Transverse colon (tissue), 4 donors: ENCODE measurements at regions not wholly inside any gene's neighbourhood (a gene's known extent, or its start where the extent isn't known, plus 50 kb on each side); places are given as distances from the start of the nearest gene placed in this dataset.

ENCODE experiments used
- DNase-seq: peaks from one replicate; pipeline ENCODE4 v3.0.0-alpha.2; 2019
- H3K27ac ChIP-seq, 4 donors: fragments of 200-600 bp; sonication (generic); 2 replicates each; pipeline ENCODE4 v1.5.1; 2016 to 2018; ENCODE audit warnings: inconsistent platforms in 4 of 4
- H3K27me3 ChIP-seq: fragments of 200-600 bp; sonication (generic); 2 replicates; pipeline ENCODE4 v1.5.1; 2017; ENCODE audit warnings: inconsistent platforms
- H3K36me3 ChIP-seq, 4 donors: fragments of 200-600 bp; sonication (generic); 2 replicates each; pipeline ENCODE4 v1.5.1; 2017 to 2019; ENCODE audit warnings: inconsistent platforms in 4 of 4
- H3K4me1 ChIP-seq, 4 donors: fragments of 200-600 bp; sonication (generic); 2 replicates each; pipeline ENCODE4 v1.5.1; 2017 to 2020; ENCODE audit warnings: inconsistent platforms in 4 of 4
- H3K4me3 ChIP-seq, 4 donors: fragments of 200-600 bp; sonication (generic); 1 replicate in 1 of 4; 2 replicates in 3 of 4; pipeline versions ENCODE4 v1.5.1 to v1.6.1; 2017 to 2019; ENCODE audit warnings: inconsistent platforms in 4 of 4
- H3K9me3 ChIP-seq, 2 donors: fragments of 200-600 bp; sonication (generic); 2 replicates each; pipeline ENCODE4 v1.5.1; 2017 to 2019; ENCODE audit warnings: inconsistent platforms in 2 of 2
- CTCF ChIP-seq, 5 experiments: fragments of 200-600 bp in 3 of 5; fragments of 450-650 bp in 2 of 5; sonication (generic) in 3 of 5; IDR thresholded peaks; 1 replicate in 2 of 5; 2 replicates in 3 of 5; pipeline ENCODE4 v1.5.1; 2016 to 2017; ENCODE audit warnings: antibody characterized with exemption in 5 of 5, inconsistent platforms in 3 of 5, mild to moderate bottlenecking in 2 of 5, moderate library complexity in 1 of 5
- EP300 ChIP-seq: sonication (generic); formaldehyde crosslinking; IDR thresholded peaks from one replicate; pipeline ENCODE4 v1.6.1; 2017; ENCODE audit warnings: antibody characterized with exemption, low read depth
- POLR2A ChIP-seq: fragments of 450-650 bp; IDR thresholded peaks from one replicate; pipeline ENCODE4 v1.6.1; 2016; ENCODE audit warnings: antibody characterized with exemption, mild to moderate bottlenecking, moderate library complexity
- POLR2AphosphoS5 ChIP-seq, 3 donors: sonication (generic); formaldehyde crosslinking; IDR thresholded peaks; one replicate each; pipeline ENCODE4 v1.6.1; 2016; ENCODE audit warnings: antibody characterized with exemption in 3 of 3
- WGBS, 2 donors: methylation state at CpG; one replicate each; pipeline ENCODE4 v1.1.5; 2018; ENCODE audit warnings: low coverage in 1 of 2; 5-methylcytosine and 5-hydroxymethylcytosine counted together
- in situ Hi-C, 4 donors: fragments of 200-750 bp; cut with MboI; loops; one replicate each; pipeline versions ENCODE4 v1.15.0 to v1.15.1; 2017; ENCODE audit warnings: low sequenced_read_pairs in 3 of 4, low pct_ligation_motif_present in 1 of 4, low pct_unique_long_range_greater_than_20kb in 1 of 4
- intact Hi-C: fragments of 100-400 bp; cut with DNase I; formaldehyde crosslinking; loops from one replicate; pipeline ENCODE4 v1.15.1; 2023; ENCODE audit warnings: low total_unique reads

DNA sequence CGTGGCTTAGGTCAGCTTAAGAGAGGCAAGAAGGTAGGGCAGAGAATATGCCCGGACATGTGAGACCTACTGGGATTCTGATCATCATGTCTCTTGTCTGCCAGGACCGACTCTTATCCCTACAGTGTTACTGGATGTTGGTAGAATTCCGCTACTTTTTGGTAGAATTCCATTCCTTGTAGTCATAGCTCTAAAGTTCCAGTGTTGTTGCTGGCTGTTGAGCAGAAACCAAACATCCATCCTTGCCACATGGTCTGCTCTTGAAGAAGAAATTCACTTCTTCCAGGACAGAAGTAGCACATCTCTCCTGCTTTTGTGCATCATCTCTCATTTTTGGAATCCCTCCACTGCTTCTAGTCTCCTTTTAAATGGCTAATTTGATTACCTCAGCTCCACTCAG, 453.7 kb downstream of the RPL10L start:
- Histone ChIP-seq H3K27ac (no peak overlapping the region), H3K27me3 (no peaks in the 10 kb centered on the region), H3K4me1 (no peaks in the 10 kb centered on the region), H3K36me3 (no peaks in the 10 kb centered on the region), H3K9me3 (no peaks in the 10 kb centered on the region), H3K4me3 (no peak overlapping the region)
- in situ Hi-C loops: no loop called here
- no peak for DNase-seq
- WGBS, 2 donors: 87 to 91% methylated on average over 4 of the region's 4 CpGs
- no peak for TF ChIP-seq EP300
- TF ChIP-seq POLR2AphosphoS5 (IDR thresholded peaks at IDR 0.05): no peak
- no peak for TF ChIP-seq POLR2A
- no peak for TF ChIP-seq CTCF (IDR thresholded peaks at IDR 0.05)
- intact Hi-C loops: no loop called here
